ENCODE measurements at regions not wholly inside any gene's neighbourhood (a gene's known extent, or its start where the extent isn't known, plus 50 kb on each side); places are given as distances from the start of the nearest gene placed in this dataset.
"Not testable (repeated sequence)": the region's sequence is repeated elsewhere in the genome, so short reads cannot be mapped to it uniquely, and the experiment has no call there.

DNA sequence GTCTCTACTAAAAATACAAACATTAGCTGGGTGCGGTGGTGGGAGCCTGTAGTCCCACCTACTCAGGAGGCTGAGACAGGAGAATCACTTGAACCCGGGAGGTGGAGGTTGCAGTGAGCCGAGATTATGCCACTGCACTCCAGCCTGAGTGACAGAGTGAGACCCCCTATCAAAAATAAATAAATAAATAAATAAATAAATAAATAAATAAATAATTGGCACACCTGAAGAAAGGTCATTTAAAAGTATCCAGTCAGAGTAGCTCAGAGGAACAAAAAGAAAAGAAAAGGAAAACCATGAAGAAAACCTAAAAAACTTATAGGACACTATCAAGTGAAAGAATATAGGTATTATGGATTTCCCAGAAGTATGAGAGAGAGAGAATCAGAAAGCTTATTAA is 330.1 kb upstream of the AR start:
- not testable (repeated sequence) for DNase-seq

GRCh38 chrX:67207912-67208311 is 335.9 kb upstream of the AR start:
- no peak for DNase-seq

GRCh38 chrX:67159437-67159836 is 384.4 kb upstream of the AR start:
- DNase-seq = no peak

- DNase-seq = no peak
Observed at GRCh38 chrX:67114635-67115034, 429.2 kb upstream of the AR start.

DNA sequence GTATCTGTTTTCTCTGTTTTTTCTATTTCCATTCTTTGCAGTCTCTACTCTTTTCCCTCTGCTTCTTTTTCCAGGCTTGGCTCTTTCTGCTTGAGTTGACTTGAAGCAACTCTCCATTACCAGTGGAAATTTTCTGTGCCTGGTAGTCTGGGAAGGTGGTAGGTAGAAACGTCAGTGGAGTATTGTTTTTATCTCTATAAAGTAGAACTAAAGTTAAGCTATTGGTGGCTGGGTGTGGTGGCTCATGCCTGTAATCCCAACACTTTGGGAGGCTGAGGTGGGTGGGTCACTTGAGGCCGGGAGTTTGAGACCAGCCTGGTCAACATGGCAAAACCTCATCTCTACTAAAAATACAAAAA is 438.1 kb upstream of the AR start:
- DNase-seq = no peak

- DNase-seq = no peak
Observed at GRCh38 chrX:67104982-67105757, 438.7 kb upstream of the AR start.

DNA sequence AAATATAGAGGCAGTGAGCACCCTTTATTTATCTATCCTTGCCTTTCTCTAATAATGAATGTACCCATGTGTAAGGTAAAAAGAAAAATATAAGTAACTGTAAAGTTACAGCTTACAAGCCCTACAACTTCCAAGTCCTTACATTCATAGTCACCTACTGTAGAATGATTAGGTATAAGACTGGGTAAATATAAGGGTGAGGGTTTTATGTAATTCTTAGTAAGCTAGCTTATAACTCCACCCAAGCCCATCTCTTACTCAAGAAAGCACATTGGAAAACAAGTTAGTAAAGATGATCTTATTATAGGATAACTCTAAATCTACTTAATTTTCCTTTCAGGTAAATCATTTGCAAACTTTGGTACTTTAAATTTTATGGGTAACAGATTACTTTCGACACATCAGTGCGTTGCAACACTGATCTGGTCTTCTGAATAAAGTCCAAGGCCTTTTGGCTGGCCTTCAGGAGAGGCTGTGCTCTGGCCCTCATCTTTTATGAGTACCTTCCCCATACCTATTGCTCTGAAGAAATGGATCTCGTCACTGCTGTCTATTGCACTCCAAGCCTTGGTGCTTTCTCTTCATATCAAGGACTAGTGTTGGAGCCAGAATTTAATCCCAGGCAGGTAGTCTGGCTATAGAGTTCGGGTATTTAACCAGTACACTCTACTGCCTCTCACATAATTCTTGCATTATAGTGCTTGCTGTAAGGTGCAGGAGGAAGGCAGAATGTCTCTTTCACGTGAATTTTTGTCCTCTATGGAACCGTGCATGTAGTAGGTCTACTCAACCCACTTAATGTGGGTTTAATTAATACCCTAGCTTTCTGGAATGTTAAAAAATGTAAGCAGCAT is 443.6 kb upstream of the AR start:
- DNase-seq = no peak

GRCh38 chrX:67094061-67094460 is 449.8 kb upstream of the AR start:
- no peak for DNase-seq

- DNase-seq = no peak
Observed at GRCh38 chrX:67050760-67051159, 411.9 kb upstream of the EDA2R start.

- no peak for DNase-seq
Observed at GRCh38 chrX:67044866-67045265, 406.0 kb upstream of the EDA2R start.

DNA sequence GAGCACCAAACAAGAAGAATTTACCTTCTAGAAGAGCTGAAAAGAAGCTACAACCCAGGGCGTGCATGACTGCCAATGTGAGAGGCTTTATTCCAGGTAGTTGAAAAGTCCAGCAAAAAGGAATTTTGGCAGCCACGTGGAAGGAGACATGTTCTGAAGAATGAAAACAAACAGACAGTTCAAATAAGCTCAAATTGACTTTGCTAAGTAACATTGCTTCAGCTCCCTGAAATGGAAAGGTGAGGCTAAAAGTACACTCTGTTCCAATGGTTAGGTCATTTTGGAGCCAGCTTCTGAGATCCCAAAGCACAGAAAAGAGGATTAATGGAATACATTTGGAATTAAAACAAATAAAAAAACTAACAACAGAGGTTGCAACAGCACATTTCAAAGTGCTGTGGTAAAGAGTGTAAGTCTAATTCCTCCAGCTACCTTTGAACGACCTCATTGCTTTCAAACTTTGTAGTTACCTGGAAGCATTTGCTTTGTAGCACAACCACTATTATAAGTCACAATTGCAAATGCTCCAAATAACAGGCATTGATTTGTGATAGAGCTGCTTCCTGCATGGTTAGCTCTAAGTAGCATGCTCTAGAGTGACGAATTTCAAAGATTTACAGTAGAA is 405.3 kb upstream of the EDA2R start:
- no peak for DNase-seq

- no peak for DNase-seq
Observed at GRCh38 chrX:67004451-67004850, 365.6 kb upstream of the EDA2R start.

DNA sequence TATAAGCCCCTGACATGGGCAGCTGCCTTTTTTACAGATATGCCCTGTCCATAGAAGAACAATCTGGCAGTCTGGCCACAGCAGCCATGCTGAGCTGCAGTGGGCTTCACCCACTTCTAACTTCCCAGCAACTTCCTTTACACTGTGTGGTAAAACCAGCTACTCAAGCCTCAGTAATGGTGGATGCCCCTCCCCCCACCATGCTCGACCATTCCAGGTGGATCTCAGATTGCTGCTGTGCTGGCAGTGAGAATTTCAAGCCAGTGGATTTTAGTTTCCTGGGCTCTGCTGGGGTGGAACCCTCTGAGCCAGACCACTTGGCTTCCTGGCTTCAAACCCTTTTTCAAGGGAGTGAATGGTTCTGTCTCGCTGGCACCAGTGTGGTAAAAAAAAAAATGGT is 355.9 kb upstream of the EDA2R start:
- no peak for DNase-seq

DNA sequence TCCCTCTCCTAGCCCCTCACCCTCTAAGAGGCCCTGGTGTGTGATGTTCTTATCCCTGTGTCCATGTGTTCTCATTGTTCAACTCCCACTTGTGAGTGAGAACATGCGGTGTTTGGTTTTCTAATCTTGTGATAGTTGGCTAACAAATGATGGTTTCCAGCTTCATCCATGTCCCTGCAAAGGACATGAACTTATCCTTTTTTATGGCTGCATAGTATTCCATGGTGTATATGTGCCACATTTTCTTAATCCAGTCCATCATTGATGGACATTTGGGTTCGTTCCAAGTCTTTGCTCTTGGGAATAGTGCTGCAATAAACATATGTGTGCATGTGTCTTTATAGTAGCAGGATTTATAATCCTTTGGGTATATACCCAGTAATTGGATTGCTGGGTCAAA is 353.2 kb upstream of the EDA2R start:
- DNase-seq = not testable (repeated sequence)

- no peak for DNase-seq
Observed at GRCh38 chrX:66988331-66988730, 349.5 kb upstream of the EDA2R start.

DNA sequence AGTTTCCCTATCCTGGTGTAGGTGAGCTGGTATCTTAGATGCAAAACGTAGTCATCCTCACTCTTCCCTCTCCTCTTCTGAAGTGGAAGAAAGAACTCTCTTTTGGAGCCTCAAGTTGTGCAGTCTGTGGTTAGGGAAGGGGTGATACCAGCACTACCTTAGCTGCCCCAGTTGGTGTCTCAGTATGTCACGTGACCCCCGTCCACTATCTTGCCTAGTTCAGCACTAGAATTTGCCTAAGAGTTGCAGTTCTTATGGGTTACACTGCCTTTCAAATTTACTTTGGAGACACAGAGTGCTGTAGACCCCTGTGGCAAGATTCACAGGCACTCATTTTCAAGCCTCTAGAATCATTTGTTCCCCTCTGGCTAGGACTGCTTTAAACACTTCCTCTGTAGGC is 322.8 kb upstream of the EDA2R start:
- DNase-seq = no peak

DNA sequence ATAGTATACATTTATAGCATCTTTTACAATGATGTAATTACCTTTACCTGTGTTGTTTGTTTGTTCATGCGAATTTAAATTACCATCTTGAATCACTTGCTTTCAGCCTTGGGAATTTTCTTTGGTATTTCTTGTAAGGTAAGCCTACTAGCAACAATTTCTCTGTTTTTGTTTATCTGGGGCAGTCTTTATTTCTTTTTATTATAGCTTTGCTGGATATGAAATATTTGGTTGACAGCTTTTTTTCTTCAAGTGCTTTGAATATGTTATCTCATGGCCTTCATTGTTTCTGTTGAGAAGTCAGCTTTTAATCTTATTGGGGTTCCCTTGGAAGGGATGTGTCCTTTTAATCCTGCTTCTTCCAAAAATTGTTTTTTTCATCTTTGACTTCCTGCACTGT is 292.8 kb upstream of the EDA2R start:
- DNase-seq = no peak

- not testable (repeated sequence) for DNase-seq
Observed at GRCh38 chrX:66930516-66930915, 291.6 kb upstream of the EDA2R start.

- DNase-seq = no peak
Observed at GRCh38 chrX:66920296-66920695, 281.4 kb upstream of the EDA2R start.

GRCh38 chrX:66919280-66919832 is 280.5 kb upstream of the EDA2R start:
- DNase-seq = no peak

GRCh38 chrX:66918511-66918910 is 279.6 kb upstream of the EDA2R start:
- DNase-seq = no peak

- no peak for DNase-seq
Observed at GRCh38 chrX:66915893-66916292, 277.0 kb upstream of the EDA2R start.

GRCh38 chrX:66914080-66914479 is 275.2 kb upstream of the EDA2R start:
- no peak for DNase-seq
